Endodermal cell (in vitro differentiated cells): ENCODE measurements at regions not wholly inside any gene's neighbourhood (a gene's known extent, or its start where the extent isn't known, plus 50 kb on each side); places are given as distances from the start of the nearest gene placed in this dataset.

Experiments
- DNase-seq: peaks from one replicate; pipeline ENCODE4 v3.0.0-alpha.2; 2017
- H3K27ac ChIP-seq: 2 replicates; pipeline ENCODE4 v1.5.1; 2013; ENCODE audit warnings: mild to moderate bottlenecking, low read depth, low read length, moderate library complexity
- H3K27me3 ChIP-seq: 2 replicates; pipeline ENCODE4 v1.6.1; 2013; ENCODE audit warnings: mild to moderate bottlenecking, low read length, moderate library complexity; ENCODE audit not compliant: insufficient read depth, control insufficient read depth, poor library complexity, severe bottlenecking
- H3K36me3 ChIP-seq: 2 replicates; pipeline ENCODE4 v1.7.0; 2013; ENCODE audit warnings: mild to moderate bottlenecking, low read length, moderate library complexity; ENCODE audit not compliant: control insufficient read depth, insufficient read depth
- H3K4me1 ChIP-seq: one replicate; pipeline ENCODE4 v1.7.0; 2013; ENCODE audit warnings: low read length; ENCODE audit not compliant: control insufficient read depth, insufficient read depth
- H3K4me3 ChIP-seq: 2 replicates; pipeline ENCODE4 v1.5.1; 2013; ENCODE audit warnings: mild to moderate bottlenecking, low read length, moderate library complexity
- H3K9ac ChIP-seq: 2 replicates; pipeline ENCODE4 v1.6.1; 2013; ENCODE audit warnings: mild to moderate bottlenecking, low read length, moderate library complexity; ENCODE audit not compliant: poor library complexity, severe bottlenecking; ENCODE audit errors: extremely low read depth
- H3K9me3 ChIP-seq: 2 replicates; pipeline ENCODE4 v1.6.1; 2013; ENCODE audit warnings: mild to moderate bottlenecking, low read length, moderate library complexity; ENCODE audit not compliant: control insufficient read depth
- H3K27ac Mint-ChIP-seq: 2 replicates; pipeline ENCODE4 v1.8.0; 2020; ENCODE audit warnings: mixed read lengths
- H3K27me3 Mint-ChIP-seq: 2 replicates; pipeline ENCODE4 v1.8.0; 2021; ENCODE audit warnings: mild to moderate bottlenecking, mixed read lengths; ENCODE audit not compliant: insufficient read depth
- H3K36me3 Mint-ChIP-seq: 2 replicates; pipeline ENCODE4 v1.8.0; 2020; ENCODE audit warnings: low read depth, mixed read lengths
- H3K4me1 Mint-ChIP-seq: 2 replicates; pipeline ENCODE4 v1.8.0; 2020; ENCODE audit warnings: mixed read lengths
- H3K4me3 Mint-ChIP-seq: 2 replicates; pipeline ENCODE4 v1.8.0; 2020; ENCODE audit warnings: mild to moderate bottlenecking, moderate library complexity, mixed read lengths
- H3K9me3 Mint-ChIP-seq: 2 replicates; pipeline ENCODE4 v1.8.0; 2020; ENCODE audit warnings: mild to moderate bottlenecking, mixed read lengths
- CTCF ChIP-seq: fragments of 200-600 bp; sonication (generic); conservative IDR thresholded peaks from 2 replicates; pipeline ENCODE4 v1.5.0; 2021; ENCODE audit warnings: antibody characterized with exemption, mild to moderate bottlenecking
- WGBS, 2 experiments: methylation state at CpG; one replicate each; pipeline versions ENCODE4 v1.1.5 to v1.1.7; 2013; ENCODE audit warnings: missing lambda C conversion rate in 2 of 2, mixed read lengths in 1 of 2; ENCODE audit not compliant: insufficient coverage in 1 of 2, insufficient read length in 1 of 2; 5-methylcytosine and 5-hydroxymethylcytosine counted together

- no peak overlapping the region for H3K27ac Mint-ChIP-seq
- WGBS, 2 experiments, result 86% methylated on average over 5 of the region's 5 CpGs
- no peaks in the 10 kb centered on the region for H3K4me1 ChIP-seq
Observed at GRCh38 chr5:79901631-79902030, 89.4 kb downstream of the MTX3 start.

GRCh38 chr5:79898611-79899010 is 92.5 kb downstream of the MTX3 start:
- H3K27ac ChIP-seq, result no peak overlapping the region
- Mint-ChIP-seq H3K4me3 (no peak overlapping the region), H3K27ac (no peak overlapping the region), H3K27me3 (no peaks in the 10 kb centered on the region), H3K4me1 (no peaks in the 10 kb centered on the region), H3K36me3 (no peaks in the 10 kb centered on the region), H3K9me3 (peaks cover 21% of the 10 kb centered on the region)
- peaks cover 6% of the 10 kb centered on the region for H3K9me3 ChIP-seq
- H3K27me3 ChIP-seq, result no peaks in the 10 kb centered on the region
- H3K4me3 ChIP-seq, result no peak overlapping the region
- no peak overlapping the region for H3K9ac ChIP-seq
- 91% methylated on average over 1 of the region's 1 CpG; no CpG with 5 or more reads in 1 of the 2 experiments for WGBS, 2 experiments
- no peak for DNase-seq
- H3K36me3 ChIP-seq, result no peaks in the 10 kb centered on the region
- TF ChIP-seq CTCF, result no peak
- H3K4me1 ChIP-seq, result no peaks in the 10 kb centered on the region

More at GRCh38 chr5:79901631-79902030, 89.4 kb downstream of the MTX3 start:
- Histone ChIP-seq H3K9ac (no peak overlapping the region), H3K4me3 (no peak overlapping the region), H3K9me3 (peaks cover 6% of the 10 kb centered on the region), H3K27me3 (no peaks in the 10 kb centered on the region), H3K36me3 (no peaks in the 10 kb centered on the region), H3K27ac (no peak overlapping the region)
- no peak for TF ChIP-seq CTCF
- no peaks in the 10 kb centered on the region for H3K36me3 Mint-ChIP-seq
- peaks cover 1% of the 10 kb centered on the region for H3K27me3 Mint-ChIP-seq
- no peaks in the 10 kb centered on the region for H3K4me1 Mint-ChIP-seq
- DNase-seq, result no peak
- no peak overlapping the region for H3K4me3 Mint-ChIP-seq
- peaks cover 32% of the 10 kb centered on the region for H3K9me3 Mint-ChIP-seq

- H3K4me1 Mint-ChIP-seq, result no peaks in the 10 kb centered on the region
- no peaks in the 10 kb centered on the region for H3K9me3 Mint-ChIP-seq
- TF ChIP-seq CTCF, result no peak
- WGBS, 2 experiments, result 82% methylated on average over 3 of the region's 3 CpGs; no CpG with 5 or more reads in 1 of the 2 experiments
- no peak overlapping the region for H3K27ac Mint-ChIP-seq
- H3K9me3 ChIP-seq, result no peaks in the 10 kb centered on the region
- H3K27me3 ChIP-seq, result peaks cover 9% of the 10 kb centered on the region
- no peak overlapping the region for H3K4me3 ChIP-seq
- H3K27me3 Mint-ChIP-seq, result peaks cover 10% of the 10 kb centered on the region
- no peak overlapping the region for H3K9ac ChIP-seq
- H3K27ac ChIP-seq, result no peak overlapping the region
- H3K4me1 ChIP-seq, result no peaks in the 10 kb centered on the region
- no peak for DNase-seq
- no peaks in the 10 kb centered on the region for H3K36me3 ChIP-seq
- no peaks in the 10 kb centered on the region for H3K36me3 Mint-ChIP-seq
- H3K4me3 Mint-ChIP-seq, result no peak overlapping the region
Observed at GRCh38 chr5:79893976-79894375, 97.1 kb downstream of the MTX3 start.
